GM12891 (cell line): ENCODE measurements at regions not wholly inside any gene's neighbourhood (a gene's known extent, or its start where the extent isn't known, plus 50 kb on each side); places are given as distances from the start of the nearest gene placed in this dataset.

ENCODE experiments used
- DNase-seq: peaks from one replicate; pipeline ENCODE4 v3.0.0; 2011; ENCODE audit warnings: low spot score; ENCODE audit not compliant: insufficient read length
- FAIRE-seq: peaks from 2 replicates; lab custom pipeline; 2011; peaks lifted over from hg19 to GRCh38; lab: Jason Lieb, UNC
- PAX5 ChIP-seq: IDR thresholded peaks from 2 replicates; pipeline ENCODE4 v1.6.1; 2011; ENCODE audit warnings: low read length, moderate library complexity, mild to moderate bottlenecking; ENCODE audit not compliant: insufficient read depth, severe bottlenecking
- POLR2A ChIP-seq: IDR thresholded peaks from 2 replicates; pipeline ENCODE4 v1.6.1; 2011; ENCODE audit warnings: low read depth, low read length, control low read depth
- POLR2AphosphoS5 ChIP-seq: IDR thresholded peaks from 2 replicates; pipeline ENCODE4 v1.6.1; 2011; ENCODE audit warnings: low read depth, low read length, control low read depth
- POU2F2 ChIP-seq: IDR thresholded peaks from 2 replicates; pipeline ENCODE4 v1.6.1; 2011; ENCODE audit warnings: low read depth, mild to moderate bottlenecking, control low read depth, low read length, moderate library complexity
- SPI1 ChIP-seq: IDR thresholded peaks from 2 replicates; pipeline ENCODE4 v1.6.1; 2011; ENCODE audit warnings: low read depth, low read length, control low read depth
- TAF1 ChIP-seq: IDR thresholded peaks from 2 replicates; pipeline ENCODE4 v1.6.1; 2011; ENCODE audit warnings: low read depth, low read length, control low read depth

GRCh38 chr21:32183396-32183795, 95.5 kb downstream of the MIS18A start:
- FAIRE-seq (no peak), DNase-seq (no peak)
- TF ChIP-seq SPI1: no peak
- TF ChIP-seq PAX5: no peak
- no peak for TF ChIP-seq POU2F2
- no peak for TF ChIP-seq POLR2AphosphoS5
- TF ChIP-seq TAF1: no peak
- no peak for TF ChIP-seq POLR2A

GRCh38 chr21:32182449-32182848, 96.4 kb downstream of the MIS18A start:
- DNase-seq: no peak
- FAIRE-seq: no peak
- TF ChIP-seq TAF1: no peak
- no peak for TF ChIP-seq PAX5
- TF ChIP-seq POLR2AphosphoS5: no peak
- no peak for TF ChIP-seq POLR2A
- no peak for TF ChIP-seq POU2F2
- TF ChIP-seq SPI1: no peak

- FAIRE-seq: no peak
- TF ChIP-seq TAF1: no peak
- no peak for TF ChIP-seq SPI1
- no peak for TF ChIP-seq POU2F2
- no peak for TF ChIP-seq PAX5
- no peak for TF ChIP-seq POLR2AphosphoS5
- no peak for TF ChIP-seq POLR2A
- no peak for DNase-seq
Measured at GRCh38 chr21:32181457-32181856, 97.4 kb downstream of the MIS18A start.

- FAIRE-seq (no peak), DNase-seq (no peak)
- no peak for TF ChIP-seq TAF1
Measured at GRCh38 chr21:32174819-32175218, 104.0 kb downstream of the MIS18A start.

- FAIRE-seq (no peak), DNase-seq (no peak)
- TF ChIP-seq TAF1 (no peak), POLR2AphosphoS5 (no peak), PAX5 (no peak), POU2F2 (no peak), SPI1 (no peak), POLR2A (no peak)
Measured at GRCh38 chr21:32173121-32173724, 105.6 kb downstream of the MIS18A start.

- DNase-seq: no peak
- no peak for FAIRE-seq
- TF ChIP-seq POU2F2 (no peak), SPI1 (no peak), TAF1 (no peak), POLR2A (no peak), PAX5 (no peak), POLR2AphosphoS5 (no peak)
Measured at GRCh38 chr21:32172106-32172505, 106.7 kb downstream of the MIS18A start.

GRCh38 chr21:32167513-32167912, 111.3 kb downstream of the MIS18A start:
- FAIRE-seq: no peak
- TF ChIP-seq POU2F2 (no peak), PAX5 (no peak), SPI1 (no peak), POLR2AphosphoS5 (no peak), POLR2A (no peak), TAF1 (no peak)

GRCh38 chr21:32163386-32163785, 115.5 kb downstream of the MIS18A start:
- no peak for TF ChIP-seq TAF1
- no peak for TF ChIP-seq PAX5
- TF ChIP-seq POLR2AphosphoS5: no peak
- FAIRE-seq (no peak), DNase-seq (no peak)

More at GRCh38 chr21:32167513-32167912, 111.3 kb downstream of the MIS18A start:
- DNase-seq: no peak

- no peak for FAIRE-seq
- DNase-seq: no peak
- TF ChIP-seq PAX5: no peak
- no peak for TF ChIP-seq TAF1
- TF ChIP-seq POU2F2: no peak
- no peak for TF ChIP-seq POLR2A
- no peak for TF ChIP-seq SPI1
- no peak for TF ChIP-seq POLR2AphosphoS5
Measured at GRCh38 chr21:32162727-32163320, 116.0 kb downstream of the MIS18A start.

GRCh38 chr21:32155226-32155625, 123.6 kb downstream of the MIS18A start:
- no peak for DNase-seq
- TF ChIP-seq POLR2AphosphoS5 (no peak), SPI1 (no peak), TAF1 (no peak), POU2F2 (no peak), POLR2A (no peak), PAX5 (no peak)
- FAIRE-seq: no peak
